Endothelial cell (in vitro differentiated cells): ENCODE measurements at regions not wholly inside any gene's neighbourhood (a gene's known extent, or its start where the extent isn't known, plus 50 kb on each side); places are given as distances from the start of the nearest gene placed in this dataset.
"Not testable (repeated sequence)": the region's sequence is repeated elsewhere in the genome, so short reads cannot be mapped to it uniquely, and the experiment has no call there.

Experiments
- DNase-seq: peaks from one replicate; pipeline ENCODE4 v3.0.0; 2021; ENCODE audit warnings: low spot score
- H3K27ac Mint-ChIP-seq: one replicate; pipeline ENCODE4 v1.8.0; 2021; ENCODE audit warnings: mixed read lengths, inconsistent platforms; ENCODE audit not compliant: unreplicated experiment
- H3K27me3 Mint-ChIP-seq: one replicate; pipeline ENCODE4 v1.8.0; 2021; ENCODE audit warnings: mild to moderate bottlenecking, moderate library complexity, mixed read lengths, inconsistent platforms; ENCODE audit not compliant: unreplicated experiment
- H3K36me3 Mint-ChIP-seq: one replicate; pipeline ENCODE4 v1.8.0; 2021; ENCODE audit warnings: mild to moderate bottlenecking, low read depth, mixed read lengths, inconsistent platforms; ENCODE audit not compliant: unreplicated experiment
- H3K4me1 Mint-ChIP-seq: one replicate; pipeline ENCODE4 v1.8.0; 2021; ENCODE audit warnings: mild to moderate bottlenecking, mixed read lengths, inconsistent platforms; ENCODE audit not compliant: unreplicated experiment
- H3K4me3 Mint-ChIP-seq: one replicate; pipeline ENCODE4 v1.8.0; 2021; ENCODE audit warnings: mild to moderate bottlenecking, mixed read lengths, inconsistent platforms; ENCODE audit not compliant: unreplicated experiment
- H3K9me3 Mint-ChIP-seq: one replicate; pipeline ENCODE4 v1.8.0; 2021; ENCODE audit warnings: mixed read lengths, inconsistent platforms; ENCODE audit not compliant: unreplicated experiment
- CTCF ChIP-seq: fragments of 200-600 bp; sonication (generic); IDR thresholded peaks from one replicate; pipeline ENCODE4 v1.5.0; 2021; ENCODE audit warnings: antibody characterized with exemption; ENCODE audit not compliant: unreplicated experiment

- no peaks in the 10 kb centered on the region for H3K36me3 Mint-ChIP-seq
- TF ChIP-seq CTCF, result no peak
- H3K27ac Mint-ChIP-seq, result no peak overlapping the region
- H3K9me3 Mint-ChIP-seq, result no peaks in the 10 kb centered on the region
- no peak overlapping the region for H3K4me3 Mint-ChIP-seq
- H3K27me3 Mint-ChIP-seq, result no peaks in the 10 kb centered on the region
- H3K4me1 Mint-ChIP-seq, result peaks cover 4% of the 10 kb centered on the region
- no peak for DNase-seq
Measured at GRCh38 chr6:140784573-140784972, 1348.2 kb upstream of the GJE1 start.

- H3K9me3 Mint-ChIP-seq, H3K27me3 Mint-ChIP-seq, H3K36me3 Mint-ChIP-seq, H3K4me3 Mint-ChIP-seq, DNase-seq, H3K4me1 Mint-ChIP-seq, H3K27ac Mint-ChIP-seq: not testable (repeated sequence)
Measured at GRCh38 chr6:140783504-140783903, 1349.2 kb upstream of the GJE1 start.

- Mint-ChIP-seq H3K36me3 (no peaks in the 10 kb centered on the region), H3K27ac (no peak overlapping the region), H3K4me1 (peaks cover 4% of the 10 kb centered on the region), H3K4me3 (no peak overlapping the region), H3K9me3 (no peaks in the 10 kb centered on the region), H3K27me3 (no peaks in the 10 kb centered on the region)
- no peak for DNase-seq
- TF ChIP-seq CTCF, result no peak
Measured at GRCh38 chr6:140782941-140783340, 1349.8 kb upstream of the GJE1 start.

- Mint-ChIP-seq H3K27me3 (no peaks in the 10 kb centered on the region), H3K4me3 (no peak overlapping the region), H3K9me3 (no peaks in the 10 kb centered on the region), H3K27ac (no peak overlapping the region), H3K36me3 (no peaks in the 10 kb centered on the region), H3K4me1 (peaks cover 4% of the 10 kb centered on the region)
- no peak for TF ChIP-seq CTCF
- DNase-seq, result no peak
Measured at GRCh38 chr6:140779991-140780596, 1352.6 kb upstream of the GJE1 start.

GRCh38 chr6:140779341-140779740 is 1353.4 kb upstream of the GJE1 start:
- Mint-ChIP-seq H3K27ac (no peak overlapping the region), H3K27me3 (no peaks in the 10 kb centered on the region), H3K4me1 (peaks cover under 1% of the 10 kb centered on the region), H3K36me3 (no peaks in the 10 kb centered on the region), H3K4me3 (no peak overlapping the region), H3K9me3 (no peaks in the 10 kb centered on the region)
- DNase-seq, result no peak
- TF ChIP-seq CTCF, result no peak
